GM18870 (cell line): ENCODE measurements at regions not wholly inside any gene's neighbourhood (a gene's known extent, or its start where the extent isn't known, plus 50 kb on each side); places are given as distances from the start of the nearest gene placed in this dataset.

Experiments
- ATAC-seq: cut with Tn5 transposase; IDR thresholded peaks from one replicate; pipeline ENCODE4 v1.9.1; 2021; ENCODE audit warnings: moderate library complexity; ENCODE audit not compliant: unreplicated experiment

- no peak for ATAC-seq
Measured at GRCh38 chr17:33403194-33403593, 110.1 kb upstream of the ASIC2 start.

- ATAC-seq: no peak
Measured at GRCh38 chr17:33404070-33404819, 111.2 kb upstream of the ASIC2 start.

GRCh38 chr17:33416131-33416530 lies 123.0 kb upstream of the ASIC2 start:
- no peak for ATAC-seq

- ATAC-seq: no peak
Measured at GRCh38 chr17:33421933-33422332, 128.8 kb upstream of the ASIC2 start.

GRCh38 chr17:33433581-33433980 lies 140.5 kb upstream of the ASIC2 start:
- no peak for ATAC-seq

- ATAC-seq: no peak
Measured at GRCh38 chr17:33434841-33435240, 141.7 kb upstream of the ASIC2 start.

GRCh38 chr17:33435721-33436301 lies 142.7 kb upstream of the ASIC2 start:
- ATAC-seq: no peak

GRCh38 chr17:33436321-33436720 lies 143.2 kb upstream of the ASIC2 start:
- no peak for ATAC-seq

- no peak for ATAC-seq
Measured at GRCh38 chr17:33438139-33438538, 145.0 kb upstream of the ASIC2 start.

- ATAC-seq: no peak
Measured at GRCh38 chr17:33438578-33438977, 145.5 kb upstream of the ASIC2 start.

- ATAC-seq: no peak
Measured at GRCh38 chr17:33442320-33442719, 149.2 kb upstream of the ASIC2 start.

- no peak for ATAC-seq
Measured at GRCh38 chr17:33444731-33445130, 151.6 kb upstream of the ASIC2 start.

GRCh38 chr17:33447090-33447489 lies 154.0 kb upstream of the ASIC2 start:
- ATAC-seq: no peak

GRCh38 chr17:33451221-33451620 lies 158.1 kb upstream of the ASIC2 start:
- ATAC-seq: no peak

- ATAC-seq: no peak
Measured at GRCh38 chr17:33457477-33457876, 164.4 kb upstream of the ASIC2 start.

GRCh38 chr17:33459078-33459940 lies 166.2 kb upstream of the ASIC2 start:
- ATAC-seq: no peak

- ATAC-seq: no peak
Measured at GRCh38 chr17:33460781-33461450, 167.8 kb upstream of the ASIC2 start.

GRCh38 chr17:33463887-33464286 lies 170.8 kb upstream of the ASIC2 start:
- ATAC-seq: no peak

GRCh38 chr17:33464669-33465280 lies 171.7 kb upstream of the ASIC2 start:
- ATAC-seq: no peak

GRCh38 chr17:33469421-33469820 lies 176.3 kb upstream of the ASIC2 start:
- no peak for ATAC-seq

GRCh38 chr17:33469911-33470310 lies 176.8 kb upstream of the ASIC2 start:
- ATAC-seq: no peak
